ENCODE measurements at regions not wholly inside any gene's neighbourhood (a gene's known extent, or its start where the extent isn't known, plus 50 kb on each side); places are given as distances from the start of the nearest gene placed in this dataset.
"Not testable (repeated sequence)": the region's sequence is repeated elsewhere in the genome, so short reads cannot be mapped to it uniquely, and the experiment has no call there.

DNA sequence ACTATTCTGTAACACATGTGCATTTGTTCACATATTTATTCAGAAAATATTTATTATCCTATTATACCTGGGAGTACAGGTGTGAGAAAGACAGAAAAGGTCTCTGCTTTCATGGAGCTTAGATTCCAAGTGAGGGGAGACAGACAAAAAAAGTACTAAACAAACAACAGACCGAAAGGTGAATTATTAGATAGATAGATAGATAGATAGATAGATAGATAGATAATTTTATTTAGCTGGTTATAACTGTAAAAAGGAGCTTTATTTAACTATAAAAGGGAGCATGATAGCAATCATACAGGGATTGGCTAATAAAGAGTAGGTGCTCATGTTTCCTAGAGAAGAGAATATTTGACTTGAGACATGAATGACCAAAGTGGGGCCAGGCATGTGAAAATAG is 119.4 kb downstream of the TNFSF18 start:
- no peak for DNase-seq

GRCh38 chr1:172931761-172932160 is 119.0 kb downstream of the TNFSF18 start:
- DNase-seq: no peak

GRCh38 chr1:172932981-172933380 is 117.8 kb downstream of the TNFSF18 start:
- DNase-seq: no peak

- DNase-seq: no peak
Observed at GRCh38 chr1:172934417-172934762, 116.4 kb downstream of the TNFSF18 start.

DNA sequence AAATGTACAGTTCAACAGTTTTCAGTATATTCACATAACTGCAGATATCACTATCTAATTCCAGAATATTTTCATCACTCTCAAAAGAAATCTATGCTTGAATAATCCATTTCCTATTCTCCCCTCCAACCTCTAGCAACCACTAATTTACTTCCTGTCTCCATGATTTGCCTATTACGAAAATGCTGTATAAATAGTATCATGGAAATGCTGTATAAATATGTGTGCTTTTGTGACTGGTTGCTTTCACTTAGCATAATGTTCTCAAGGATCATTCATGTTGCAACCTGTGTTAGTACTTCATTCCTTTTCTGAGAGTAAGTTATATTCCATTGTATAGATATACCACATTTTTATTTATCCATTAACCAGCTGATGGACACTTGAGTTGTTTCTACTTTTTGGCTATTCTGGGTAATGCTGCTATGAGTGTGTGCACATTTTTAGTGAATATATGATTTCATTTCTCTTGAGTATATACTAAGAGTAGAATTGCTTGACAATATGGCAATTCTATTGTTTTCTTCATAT is 115.6 kb downstream of the TNFSF18 start:
- no peak for DNase-seq

GRCh38 chr1:172936088-172936645 is 114.6 kb downstream of the TNFSF18 start:
- no peak for DNase-seq

- no peak for DNase-seq
Observed at GRCh38 chr1:172938681-172939080, 112.1 kb downstream of the TNFSF18 start.

DNA sequence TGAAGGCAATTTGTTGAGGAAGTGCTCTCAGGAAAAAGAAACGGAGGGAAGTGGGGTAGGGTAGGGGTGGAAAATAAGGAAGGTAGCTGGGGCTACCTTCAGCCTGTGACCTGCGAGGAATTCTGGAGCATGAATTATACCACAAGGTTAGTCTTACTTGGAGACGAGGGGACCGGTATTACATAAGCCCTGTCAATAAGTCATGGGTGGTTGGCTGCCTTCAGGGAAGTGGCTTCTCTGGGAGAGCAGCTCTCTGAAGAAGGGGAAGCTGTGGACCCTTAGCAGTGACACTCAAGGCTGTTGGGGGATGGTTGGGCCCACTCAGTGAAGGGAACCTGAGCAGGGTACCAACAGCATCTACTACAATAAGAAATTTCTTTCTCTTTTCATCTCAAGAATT is 111.3 kb downstream of the TNFSF18 start:
- no peak for DNase-seq

GRCh38 chr1:172940174-172940855 is 110.4 kb downstream of the TNFSF18 start:
- no peak for DNase-seq

DNA sequence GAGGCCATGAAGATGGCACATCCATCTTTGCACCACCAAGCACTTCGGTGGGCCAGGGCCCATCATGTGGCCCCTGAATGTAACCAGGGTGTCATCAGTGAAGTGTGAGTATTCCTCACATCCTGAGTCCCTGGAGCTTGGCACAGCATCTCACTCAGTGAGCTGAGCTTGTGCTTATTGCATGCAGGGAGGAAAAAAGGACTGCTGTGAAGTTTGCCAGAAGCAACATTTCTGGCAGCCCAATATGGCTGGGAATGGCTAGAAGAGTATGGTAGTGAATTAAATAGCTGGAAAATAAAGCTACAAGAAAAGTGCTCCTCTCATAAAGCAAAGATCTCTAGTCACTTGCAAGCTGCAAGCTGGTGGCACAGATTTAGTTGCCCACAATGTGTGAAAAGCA is 109.3 kb downstream of the TNFSF18 start:
- DNase-seq: no peak

- no peak for DNase-seq
Observed at GRCh38 chr1:172941945-172942344, 108.8 kb downstream of the TNFSF18 start.

DNA sequence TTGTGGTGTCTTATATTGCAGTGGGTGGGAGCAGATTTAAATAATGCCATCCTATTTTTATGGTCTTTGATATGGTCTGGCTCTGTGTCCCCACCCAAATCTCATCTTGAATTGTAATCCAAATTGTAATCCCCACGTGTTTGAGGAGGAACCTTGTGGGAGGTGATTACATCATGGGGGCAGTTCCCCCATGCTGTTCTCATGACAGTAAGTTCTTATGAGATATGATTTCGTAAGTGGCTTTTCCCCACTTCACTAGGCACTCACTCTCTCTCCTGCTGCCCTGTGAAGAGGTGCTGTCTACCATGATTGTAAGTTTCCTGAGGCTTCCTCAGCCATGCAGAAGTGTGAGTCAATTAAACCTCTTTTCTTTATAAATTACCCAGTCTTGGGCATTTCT is 107.6 kb downstream of the TNFSF18 start:
- not testable (repeated sequence) for DNase-seq

GRCh38 chr1:172944931-172945330 is 105.8 kb downstream of the TNFSF18 start:
- no peak for DNase-seq

- no peak for DNase-seq
Observed at GRCh38 chr1:172946814-172947507, 103.8 kb downstream of the TNFSF18 start.

DNA sequence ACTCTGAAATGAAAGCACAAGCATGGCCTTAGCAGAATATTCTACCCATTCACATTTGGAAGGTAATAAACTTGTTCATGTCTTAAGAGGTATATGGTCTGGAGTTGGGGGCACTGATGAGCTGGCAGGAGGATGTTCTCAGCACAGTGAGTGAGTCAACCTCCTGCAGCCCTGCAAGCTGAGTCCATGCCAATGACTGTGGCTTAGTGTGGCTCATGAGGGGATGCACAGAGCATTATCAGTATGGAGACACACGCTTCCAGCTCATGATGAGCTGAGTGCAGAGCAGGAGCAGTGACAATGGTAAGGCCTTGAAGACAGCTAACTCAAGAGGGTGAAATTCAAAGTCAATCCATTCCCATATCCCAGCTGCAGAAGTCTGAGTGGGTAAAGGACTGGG is 102.3 kb downstream of the TNFSF18 start:
- no peak for DNase-seq

DNA sequence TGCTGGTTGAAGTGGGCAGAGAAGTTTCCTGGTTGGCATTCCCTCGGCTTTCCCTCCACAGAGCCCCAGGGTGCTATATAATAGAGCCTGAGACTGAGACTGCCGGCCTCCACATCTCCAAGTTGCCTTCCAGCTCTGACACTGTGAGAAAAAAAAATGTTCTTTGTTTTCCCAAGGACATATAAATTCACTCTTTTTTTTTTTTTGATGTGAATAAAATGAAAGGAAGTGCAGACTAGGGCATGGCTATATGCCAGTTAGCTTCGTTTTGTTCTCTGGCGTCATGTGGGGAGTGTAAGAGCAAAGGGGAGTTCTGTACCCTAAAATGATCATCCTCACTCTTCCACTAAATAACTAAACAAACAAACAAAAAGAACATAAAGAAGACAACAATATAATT is 101.6 kb downstream of the TNFSF18 start:
- no peak for DNase-seq

- DNase-seq: no peak
Observed at GRCh38 chr1:172950528-172950927, 100.2 kb downstream of the TNFSF18 start.

DNA sequence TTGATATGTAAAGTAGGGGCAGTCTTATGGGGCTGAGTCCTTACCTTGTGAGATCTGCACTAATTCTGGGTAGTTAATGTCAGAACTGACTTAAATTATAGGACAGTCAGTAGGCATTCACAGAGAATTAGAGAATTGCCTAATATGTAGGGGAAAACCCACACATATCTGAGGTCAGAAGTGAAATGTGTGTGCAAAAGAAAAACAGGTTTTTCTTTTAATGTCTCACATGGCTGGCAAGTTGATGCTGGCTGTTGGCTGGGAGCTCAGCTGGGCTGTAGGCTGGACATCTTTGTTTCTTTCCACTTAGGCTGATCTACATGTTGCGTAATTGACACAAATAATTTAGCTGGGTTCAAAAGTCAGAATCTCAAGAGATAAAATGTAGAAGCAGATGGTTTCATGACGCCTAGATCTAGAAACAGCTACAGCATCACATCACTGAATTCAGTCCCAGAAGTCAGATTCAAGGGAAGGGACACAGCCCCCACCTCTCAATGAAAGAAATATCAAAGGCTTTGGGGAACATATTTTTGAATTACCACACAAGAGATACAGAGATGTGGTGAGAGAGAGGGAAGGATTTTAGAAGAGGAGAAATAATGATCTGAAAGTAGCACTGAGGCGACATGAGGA is 98.9 kb downstream of the TNFSF18 start:
- no peak for DNase-seq

- no peak for DNase-seq
Observed at GRCh38 chr1:172952516-172952915, 98.2 kb downstream of the TNFSF18 start.

DNA sequence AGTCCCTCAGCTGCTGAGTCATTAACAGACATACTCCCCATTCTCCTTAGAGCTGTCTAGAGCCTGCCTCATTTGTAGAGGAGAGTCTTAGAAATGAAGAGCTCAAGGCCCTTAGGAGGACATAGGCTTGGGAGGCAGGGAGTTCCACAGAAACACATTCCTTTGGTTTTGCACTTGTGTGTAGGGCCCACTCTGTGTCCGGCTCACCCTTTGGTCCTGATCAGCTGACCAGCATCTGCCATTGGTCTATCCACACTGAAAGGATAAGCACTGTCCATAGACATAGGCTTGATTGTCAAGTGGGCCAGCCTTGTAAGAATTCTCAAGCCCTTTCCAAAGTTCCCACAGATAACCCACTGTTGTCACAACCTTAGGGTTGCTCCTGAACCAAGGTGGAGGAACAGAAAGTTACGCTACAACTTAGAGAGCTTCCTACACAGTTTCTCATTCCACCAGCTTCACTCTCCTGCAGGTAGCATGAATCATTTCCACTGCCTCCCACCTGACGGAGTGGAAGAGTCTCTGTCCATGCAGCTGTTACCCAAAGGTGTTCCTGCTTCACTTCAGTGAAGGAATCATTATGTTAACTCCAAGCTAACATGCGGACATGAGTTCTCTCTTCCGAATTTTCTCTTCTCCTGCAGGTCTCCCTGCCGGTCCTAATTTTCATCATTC is 96.1 kb downstream of the TNFSF18 start:
- no peak for DNase-seq

- DNase-seq: no peak
Observed at GRCh38 chr1:172955161-172955815, 95.5 kb downstream of the TNFSF18 start.

DNA sequence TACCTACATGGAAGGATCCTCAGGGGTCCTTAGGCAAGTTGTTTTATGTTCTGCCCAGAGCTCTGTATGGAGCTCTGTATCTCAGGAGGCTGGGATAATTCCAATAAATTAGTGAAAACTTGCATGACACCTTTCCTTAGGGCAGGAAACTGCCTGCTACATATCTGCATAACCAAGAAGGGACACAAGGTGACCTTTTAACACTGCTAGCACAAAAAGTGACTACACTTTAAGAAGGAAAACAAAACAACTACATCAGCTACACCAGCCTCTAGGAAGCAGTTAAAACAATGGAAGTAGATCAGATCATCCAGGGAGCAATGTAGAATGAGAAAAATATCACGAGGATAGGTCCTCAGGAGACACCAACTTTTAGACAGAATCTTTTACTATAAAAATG is 93.9 kb downstream of the TNFSF18 start:
- no peak for DNase-seq

GRCh38 chr1:172957491-172957890 is 93.2 kb downstream of the TNFSF18 start:
- no peak for DNase-seq
